HFFc6 (cell line): ENCODE measurements at regions not wholly inside any gene's neighbourhood (a gene's known extent, or its start where the extent isn't known, plus 50 kb on each side); places are given as distances from the start of the nearest gene placed in this dataset.

ENCODE experiments used
- DNase-seq: peaks from one replicate; pipeline ENCODE4 v3.0.0-alpha.2; 2018
- H3K27ac Mint-ChIP-seq: 2 replicates; pipeline ENCODE4 v1.8.0; 2020; ENCODE audit warnings: mild to moderate bottlenecking, mixed read lengths
- H3K27me3 Mint-ChIP-seq: 2 replicates; pipeline ENCODE4 v1.8.0; 2021; ENCODE audit warnings: mild to moderate bottlenecking, moderate library complexity, mixed read lengths; ENCODE audit not compliant: insufficient read depth
- H3K36me3 Mint-ChIP-seq: 2 replicates; pipeline ENCODE4 v1.8.0; 2021; ENCODE audit warnings: low read depth, mixed read lengths
- H3K4me1 Mint-ChIP-seq: 2 replicates; pipeline ENCODE4 v1.8.0; 2020; ENCODE audit warnings: low read depth, mixed read lengths
- H3K4me3 Mint-ChIP-seq: 2 replicates; pipeline ENCODE4 v1.8.0; 2020; ENCODE audit warnings: mild to moderate bottlenecking, moderate library complexity, mixed read lengths
- H3K9me3 Mint-ChIP-seq: 2 replicates; pipeline ENCODE4 v1.8.0; 2020; ENCODE audit warnings: mild to moderate bottlenecking, mixed read lengths
- TF ChIP-seq, protein P1 (sequence below): fragments of 200-600 bp; sonication (generic); IDR thresholded peaks from 2 replicates; pipeline ENCODE4 v1.5.0; 2021; ENCODE audit warnings: antibody characterized with exemption, mild to moderate bottlenecking

DNA sequence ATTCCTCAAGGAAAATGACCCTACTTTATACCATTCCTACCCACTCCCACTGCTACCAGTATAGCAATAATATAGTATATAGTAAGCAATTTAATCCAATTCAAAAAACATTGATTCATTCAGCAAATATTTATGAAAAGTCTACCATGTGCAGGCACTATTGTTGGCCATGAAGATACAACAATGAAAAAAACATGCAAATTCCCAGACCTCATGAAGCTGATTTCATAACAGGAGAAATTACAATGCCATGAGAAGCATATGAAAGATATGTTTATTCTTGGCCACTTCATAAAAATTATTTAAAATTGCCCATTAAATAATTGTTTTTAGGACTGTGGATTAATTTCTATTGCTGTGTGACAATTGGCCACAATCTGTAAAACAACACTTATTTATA lies 315.8 kb upstream of the COL8A1 start:
- H3K4me1 Mint-ChIP-seq = peaks cover 38% of the 10 kb centered on the region
- no peaks in the 10 kb centered on the region for H3K36me3 Mint-ChIP-seq
- peaks cover 5% of the 10 kb centered on the region; the same call in 1 of the 2 replicates for H3K27me3 Mint-ChIP-seq
- no peak overlapping the region for H3K27ac Mint-ChIP-seq
- no peak for DNase-seq
- TF ChIP-seq, protein P1, sequence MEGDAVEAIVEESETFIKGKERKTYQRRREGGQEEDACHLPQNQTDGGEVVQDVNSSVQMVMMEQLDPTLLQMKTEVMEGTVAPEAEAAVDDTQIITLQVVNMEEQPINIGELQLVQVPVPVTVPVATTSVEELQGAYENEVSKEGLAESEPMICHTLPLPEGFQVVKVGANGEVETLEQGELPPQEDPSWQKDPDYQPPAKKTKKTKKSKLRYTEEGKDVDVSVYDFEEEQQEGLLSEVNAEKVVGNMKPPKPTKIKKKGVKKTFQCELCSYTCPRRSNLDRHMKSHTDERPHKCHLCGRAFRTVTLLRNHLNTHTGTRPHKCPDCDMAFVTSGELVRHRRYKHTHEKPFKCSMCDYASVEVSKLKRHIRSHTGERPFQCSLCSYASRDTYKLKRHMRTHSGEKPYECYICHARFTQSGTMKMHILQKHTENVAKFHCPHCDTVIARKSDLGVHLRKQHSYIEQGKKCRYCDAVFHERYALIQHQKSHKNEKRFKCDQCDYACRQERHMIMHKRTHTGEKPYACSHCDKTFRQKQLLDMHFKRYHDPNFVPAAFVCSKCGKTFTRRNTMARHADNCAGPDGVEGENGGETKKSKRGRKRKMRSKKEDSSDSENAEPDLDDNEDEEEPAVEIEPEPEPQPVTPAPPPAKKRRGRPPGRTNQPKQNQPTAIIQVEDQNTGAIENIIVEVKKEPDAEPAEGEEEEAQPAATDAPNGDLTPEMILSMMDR = no peak
- H3K4me3 Mint-ChIP-seq = no peak overlapping the region
- no peaks in the 10 kb centered on the region for H3K9me3 Mint-ChIP-seq

DNA sequence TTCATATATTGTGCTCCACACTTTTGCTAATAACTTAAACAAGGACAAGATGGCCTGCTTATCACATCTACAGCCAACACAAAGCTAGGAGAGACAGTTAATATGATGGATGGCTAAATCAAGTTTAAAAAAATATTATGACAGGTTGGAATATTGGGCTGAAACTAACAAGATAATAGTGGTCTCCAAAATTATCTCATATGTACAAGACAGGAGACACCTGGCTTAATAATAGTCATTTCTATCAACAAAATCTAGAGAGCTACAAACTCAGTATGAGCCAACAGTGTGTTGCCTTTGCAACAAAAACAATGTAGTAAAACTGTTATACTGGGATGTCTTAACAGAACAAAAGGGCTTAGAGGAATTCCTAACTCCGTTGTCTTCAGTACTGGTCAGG lies 317.1 kb upstream of the COL8A1 start:
- TF ChIP-seq, protein P1 = no peak
- H3K9me3 Mint-ChIP-seq = no peaks in the 10 kb centered on the region
- no peak overlapping the region for H3K27ac Mint-ChIP-seq
- DNase-seq = no peak
- peaks cover 5% of the 10 kb centered on the region; the same call in 1 of the 2 replicates for H3K27me3 Mint-ChIP-seq
- H3K4me1 Mint-ChIP-seq = peaks cover 47% of the 10 kb centered on the region
- no peak overlapping the region for H3K4me3 Mint-ChIP-seq
- H3K36me3 Mint-ChIP-seq = no peaks in the 10 kb centered on the region

DNA sequence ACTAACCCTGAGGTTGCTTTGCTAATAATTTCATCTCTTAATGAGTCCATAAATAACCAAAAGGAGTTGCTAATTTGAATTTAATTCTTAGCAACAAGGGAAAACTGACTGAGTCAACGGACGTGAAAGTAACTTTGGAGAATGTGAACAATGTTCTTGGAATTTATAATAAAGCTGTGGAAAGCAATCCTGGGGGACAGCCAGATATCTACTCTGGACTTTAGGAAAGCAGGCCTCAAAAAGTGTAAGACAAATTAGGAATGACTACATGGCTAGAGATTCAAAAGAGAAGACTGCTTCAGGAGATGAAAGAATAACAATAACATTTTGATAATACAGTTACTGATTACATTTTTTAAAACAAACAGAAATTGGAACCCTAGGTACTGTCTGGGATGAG lies 318.4 kb upstream of the COL8A1 start:
- H3K27ac Mint-ChIP-seq = peak overlapping the region; percentile 58
- H3K36me3 Mint-ChIP-seq = peaks cover 5% of the 10 kb centered on the region; the same call in 1 of the 2 replicates
- no peaks in the 10 kb centered on the region for H3K27me3 Mint-ChIP-seq
- no peaks in the 10 kb centered on the region for H3K9me3 Mint-ChIP-seq
- H3K4me3 Mint-ChIP-seq = peak overlapping the region; percentile 20
- H3K4me1 Mint-ChIP-seq = peaks cover 55% of the 10 kb centered on the region
- TF ChIP-seq, protein P1 = no peak
- peak; percentile 83 for DNase-seq

DNA sequence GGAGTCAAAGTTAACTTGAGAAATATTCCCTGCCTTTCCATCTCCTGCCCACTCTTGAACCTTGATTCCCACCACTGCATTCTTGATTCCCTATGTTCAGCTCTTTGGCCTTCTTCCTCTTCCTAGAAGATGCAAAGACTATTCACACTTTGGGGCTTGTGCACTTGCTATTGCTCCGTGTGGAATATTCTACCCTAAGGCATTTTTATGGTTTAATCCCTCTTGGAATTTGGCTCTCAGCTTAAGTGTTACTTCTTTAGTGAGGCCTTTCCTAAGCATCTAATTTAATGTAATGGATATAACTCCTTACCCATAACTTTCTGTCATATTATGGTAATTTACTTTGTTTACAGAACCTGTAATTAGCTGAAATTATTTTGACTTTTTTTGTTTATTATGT lies 318.9 kb upstream of the COL8A1 start:
- peak overlapping the region; percentile 3; the same call in 1 of the 2 replicates for H3K4me3 Mint-ChIP-seq
- H3K36me3 Mint-ChIP-seq = peaks cover 5% of the 10 kb centered on the region; the same call in 1 of the 2 replicates
- peak overlapping the region; percentile 58 for H3K27ac Mint-ChIP-seq

DNA sequence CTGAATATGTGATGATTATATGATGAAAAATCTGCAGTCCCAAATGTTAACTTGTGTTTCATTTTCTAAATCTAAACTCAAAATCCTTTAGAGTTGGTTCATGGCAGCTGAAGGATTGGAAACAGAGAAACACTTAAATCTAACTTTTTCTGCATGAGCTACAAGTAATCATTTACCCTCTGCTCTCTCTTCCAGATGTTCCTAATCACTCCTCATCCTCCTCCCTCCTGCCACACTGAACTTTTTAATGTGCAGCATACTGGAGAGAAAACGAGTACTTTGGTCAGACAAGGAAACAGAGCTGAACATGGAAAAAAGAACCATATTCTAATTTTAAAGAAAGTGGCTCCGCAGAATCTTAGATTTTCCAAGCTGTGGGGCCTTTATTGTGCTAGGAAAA lies 321.2 kb upstream of the COL8A1 start:
- no peak overlapping the region for H3K27ac Mint-ChIP-seq
- peaks cover 5% of the 10 kb centered on the region for H3K36me3 Mint-ChIP-seq
- TF ChIP-seq, protein P1 = no peak
- H3K4me1 Mint-ChIP-seq = peaks cover 67% of the 10 kb centered on the region
- no peak for DNase-seq
- no peak overlapping the region for H3K4me3 Mint-ChIP-seq
- no peaks in the 10 kb centered on the region for H3K9me3 Mint-ChIP-seq
- H3K27me3 Mint-ChIP-seq = no peaks in the 10 kb centered on the region; the same call in 1 of the 2 replicates

More for the DNA sequence above, 318.9 kb upstream of the COL8A1 start:
- Mint-ChIP-seq H3K9me3 (no peaks in the 10 kb centered on the region), H3K27me3 (no peaks in the 10 kb centered on the region), H3K4me1 (peaks cover 55% of the 10 kb centered on the region)
- TF ChIP-seq, protein P1 = no peak
- peak; percentile 13 for DNase-seq

DNA sequence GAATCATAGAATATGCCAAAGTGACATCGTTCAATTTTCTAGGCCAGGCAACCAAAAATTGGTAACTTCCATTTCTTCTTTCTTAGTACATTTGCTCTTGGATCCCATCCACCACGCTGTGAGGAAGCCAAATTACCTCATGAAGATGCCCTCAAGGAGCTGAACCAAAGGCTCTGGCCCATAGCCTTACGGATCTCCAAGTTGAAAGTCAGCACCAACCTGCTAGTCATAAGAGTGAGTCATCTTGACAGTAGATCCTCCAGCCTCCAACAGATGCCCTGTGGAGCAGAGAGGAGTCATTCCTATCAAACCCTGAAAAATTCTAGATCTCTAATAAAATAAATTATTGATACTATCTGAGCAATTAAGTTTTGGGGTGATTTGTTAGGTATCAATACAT lies 322.5 kb upstream of the COL8A1 start:
- H3K27ac Mint-ChIP-seq = no peak overlapping the region
- H3K9me3 Mint-ChIP-seq = no peaks in the 10 kb centered on the region
- peak; percentile 26 for DNase-seq
- no peak overlapping the region for H3K4me3 Mint-ChIP-seq
- H3K27me3 Mint-ChIP-seq = no peaks in the 10 kb centered on the region; the same call in 1 of the 2 replicates
- H3K36me3 Mint-ChIP-seq = peaks cover 5% of the 10 kb centered on the region
- H3K4me1 Mint-ChIP-seq = peaks cover 62% of the 10 kb centered on the region
- TF ChIP-seq, protein P1 = no peak
